ENCODE measurements at regions not wholly inside any gene's neighbourhood (a gene's known extent, or its start where the extent isn't known, plus 50 kb on each side); places are given as distances from the start of the nearest gene placed in this dataset.

- H3K4me3 ChIP-seq (replicated peaks in 1 of 2; ENCODE audit: low read depth in 1 of 2, low read length in 2 of 2): no peak overlapping the region
- H3K36me3 ChIP-seq (ENCODE audit: control insufficient read depth in 1 of 2, insufficient read depth in 2 of 2, low read length in 2 of 2): no peaks in the 10 kb centered on the region
- RAD21 ChIA-PET (ENCODE audit: low non-redundant PET in 1 of 2, low total read pairs in 2 of 2, uncharacterized antibody in 2 of 2, unreplicated experiment in 2 of 2): no interaction called here
- no peaks in the 10 kb centered on the region for H3K9me2 ChIP-seq (ENCODE audit: insufficient read depth)
- POLR2A ChIA-PET: interaction anchor here (0.6 kb wide), 1 partner anchor 198 kb away, joined by 3 read pairs; no protein-coding TSS in a partner anchor
- H3K9me3 ChIP-seq (ENCODE audit: control insufficient read depth in 1 of 2, insufficient read depth in 1 of 2, low read depth in 1 of 2, low read length in 2 of 2): peaks cover 0 to 3% of the 10 kb centered on the region in 2 experiments; a peak in 1 of 4 replicates
- H4K20me1 ChIP-seq (ENCODE audit: insufficient read depth): no peaks in the 10 kb centered on the region
- DNase-seq (ENCODE audit: low read depth, low spot score): no peak
- H3K9ac ChIP-seq (ENCODE audit: low read length): no peak overlapping the region
- H3K4me2 ChIP-seq (ENCODE audit: low read length): no peak overlapping the region
- H3K27ac ChIP-seq (ENCODE audit: low read depth, low read length): no peak overlapping the region
- H2AFZ ChIP-seq (ENCODE audit: low read depth, low read length, poor library complexity, severe bottlenecking): no peak overlapping the region
- peaks cover 5% of the 10 kb centered on the region; the same call in 1 of the 2 replicates for H3K27me3 ChIP-seq (ENCODE audit: insufficient read depth, low read length)
- TF ChIP-seq CBX3 (IDR thresholded peaks at IDR 0.05; ENCODE audit: low read depth) (no peak), YY1 (IDR thresholded peaks at IDR 0.05; ENCODE audit: extremely low read depth, insufficient replicate concordance, low read depth, low read length) (no peak), ZFX (IDR thresholded peaks at IDR 0.05) (no peak), REST (IDR thresholded peaks at IDR 0.05; ENCODE audit: low read depth) (no peak), EGR1 (IDR thresholded peaks at IDR 0.05; ENCODE audit: low read depth) (no peak), EZH2 (IDR thresholded peaks at IDR 0.05) (no peak), SRF (IDR thresholded peaks at IDR 0.05; ENCODE audit: low read depth) (no peak), POLR2AphosphoS5 (IDR thresholded peaks at IDR 0.05; ENCODE audit: low read depth, low read length) (no peak), SP1 (IDR thresholded peaks at IDR 0.05; ENCODE audit: low read depth) (no peak), SIN3A (IDR thresholded peaks at IDR 0.05; ENCODE audit: low read depth) (no peak), JUND (IDR thresholded peaks at IDR 0.05) (no peak), ZNF274 (IDR thresholded peaks at IDR 0.05; ENCODE audit: low read depth, low read length) (no peak), RAD21 (IDR thresholded peaks at IDR 0.05; ENCODE audit: low read depth) (no peak), ELF1 (IDR thresholded peaks at IDR 0.05; ENCODE audit: borderline replicate concordance, low read depth) (no peak), FOSL1 (IDR thresholded peaks at IDR 0.05; ENCODE audit: low read depth) (no peak), CEBPB (IDR thresholded peaks at IDR 0.05; ENCODE audit: low read depth) (no peak), POLR2A (IDR thresholded peaks at IDR 0.05; ENCODE audit: borderline replicate concordance, extremely low read depth, insufficient read depth, insufficient read length) (no peak), EZH2phosphoT487 (IDR thresholded peaks at IDR 0.05; ENCODE audit: borderline replicate concordance) (no peak)
- TF ChIP-seq, protein P1, sequence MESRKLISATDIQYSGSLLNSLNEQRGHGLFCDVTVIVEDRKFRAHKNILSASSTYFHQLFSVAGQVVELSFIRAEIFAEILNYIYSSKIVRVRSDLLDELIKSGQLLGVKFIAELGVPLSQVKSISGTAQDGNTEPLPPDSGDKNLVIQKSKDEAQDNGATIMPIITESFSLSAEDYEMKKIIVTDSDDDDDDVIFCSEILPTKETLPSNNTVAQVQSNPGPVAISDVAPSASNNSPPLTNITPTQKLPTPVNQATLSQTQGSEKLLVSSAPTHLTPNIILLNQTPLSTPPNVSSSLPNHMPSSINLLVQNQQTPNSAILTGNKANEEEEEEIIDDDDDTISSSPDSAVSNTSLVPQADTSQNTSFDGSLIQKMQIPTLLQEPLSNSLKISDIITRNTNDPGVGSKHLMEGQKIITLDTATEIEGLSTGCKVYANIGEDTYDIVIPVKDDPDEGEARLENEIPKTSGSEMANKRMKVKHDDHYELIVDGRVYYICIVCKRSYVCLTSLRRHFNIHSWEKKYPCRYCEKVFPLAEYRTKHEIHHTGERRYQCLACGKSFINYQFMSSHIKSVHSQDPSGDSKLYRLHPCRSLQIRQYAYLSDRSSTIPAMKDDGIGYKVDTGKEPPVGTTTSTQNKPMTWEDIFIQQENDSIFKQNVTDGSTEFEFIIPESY (IDR thresholded peaks at IDR 0.05; ENCODE audit: extremely low read depth, insufficient replicate concordance, low read length): no peak
- TF ChIP-seq, protein P2, sequence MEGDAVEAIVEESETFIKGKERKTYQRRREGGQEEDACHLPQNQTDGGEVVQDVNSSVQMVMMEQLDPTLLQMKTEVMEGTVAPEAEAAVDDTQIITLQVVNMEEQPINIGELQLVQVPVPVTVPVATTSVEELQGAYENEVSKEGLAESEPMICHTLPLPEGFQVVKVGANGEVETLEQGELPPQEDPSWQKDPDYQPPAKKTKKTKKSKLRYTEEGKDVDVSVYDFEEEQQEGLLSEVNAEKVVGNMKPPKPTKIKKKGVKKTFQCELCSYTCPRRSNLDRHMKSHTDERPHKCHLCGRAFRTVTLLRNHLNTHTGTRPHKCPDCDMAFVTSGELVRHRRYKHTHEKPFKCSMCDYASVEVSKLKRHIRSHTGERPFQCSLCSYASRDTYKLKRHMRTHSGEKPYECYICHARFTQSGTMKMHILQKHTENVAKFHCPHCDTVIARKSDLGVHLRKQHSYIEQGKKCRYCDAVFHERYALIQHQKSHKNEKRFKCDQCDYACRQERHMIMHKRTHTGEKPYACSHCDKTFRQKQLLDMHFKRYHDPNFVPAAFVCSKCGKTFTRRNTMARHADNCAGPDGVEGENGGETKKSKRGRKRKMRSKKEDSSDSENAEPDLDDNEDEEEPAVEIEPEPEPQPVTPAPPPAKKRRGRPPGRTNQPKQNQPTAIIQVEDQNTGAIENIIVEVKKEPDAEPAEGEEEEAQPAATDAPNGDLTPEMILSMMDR (IDR thresholded peaks at IDR 0.05 in 2 of 3, conservative IDR thresholded peaks at IDR 0.05 in 1 of 3; ENCODE audit: borderline replicate concordance in 1 of 3, insufficient read depth in 1 of 3, low read depth in 2 of 3, low read length in 2 of 3): no peak
- H3K79me2 ChIP-seq (ENCODE audit: insufficient read depth, low read length): no peaks in the 10 kb centered on the region
- BruUV-seq (replicated peaks): no TSS peak
- CTCF ChIA-PET: no interaction called here
- intact Hi-C loops (cut with micrococcal nuclease): no loop called here
- no peaks in the 10 kb centered on the region for H3K4me1 ChIP-seq (ENCODE audit: control insufficient read depth in 1 of 2, insufficient read depth in 2 of 2, low read length in 2 of 2)
- ATAC-seq: no peak
Measured at GRCh38 chr14:104399432-104400155, 180.0 kb upstream of the C14orf180 start.
